ENCODE measurements at regions not wholly inside any gene's neighbourhood (a gene's known extent, or its start where the extent isn't known, plus 50 kb on each side); places are given as distances from the start of the nearest gene placed in this dataset.

- CTCF ChIA-PET (ENCODE audit: low intra/inter-chr PET ratio): no interaction called here
- no peak for FAIRE-seq
These were observed 456.7 kb downstream of the AEBP2 start for GRCh38 chr12:19896041-19896440.

More at GRCh38 chr12:19896041-19896440, 456.7 kb downstream of the AEBP2 start:
- Histone ChIP-seq H3K4me1 (replicated peaks in 1 of 2; ENCODE audit: control insufficient read depth in 2 of 2, insufficient read depth in 2 of 2, low read length in 2 of 2) (no peaks in the 10 kb centered on the region), H3K27ac (ENCODE audit: extremely low read depth, low read depth, low read length) (no peak overlapping the region), H3K4me3 (no peak overlapping the region), H3K36me3 (ENCODE audit: control insufficient read depth, insufficient read depth, low read length) (no peaks in the 10 kb centered on the region), H2AFZ (ENCODE audit: low read depth, low read length) (no peak overlapping the region), H3K79me2 (ENCODE audit: control insufficient read depth, insufficient read depth, low read length) (no peaks in the 10 kb centered on the region), H3K4me2 (ENCODE audit: insufficient read depth, low read length) (no peak overlapping the region), H3K27me3 (ENCODE audit: control insufficient read depth in 2 of 2, insufficient read depth in 2 of 2, low read length in 2 of 2) (no peaks in the 10 kb centered on the region), H4K20me1 (replicated peaks; ENCODE audit: control insufficient read depth, insufficient read depth, low read length) (no peaks in the 10 kb centered on the region), H3K9me3 (replicated peaks; ENCODE audit: control insufficient read depth, insufficient read depth, low read depth, low read length) (no peaks in the 10 kb centered on the region), H3K9me1 (ENCODE audit: control insufficient read depth, insufficient read depth, low read length) (no peaks in the 10 kb centered on the region), H3K9ac (ENCODE audit: insufficient read depth in 1 of 2, low read depth in 2 of 2, low read length in 2 of 2) (no peak overlapping the region)
- intact Hi-C loops (cut with micrococcal nuclease): no loop called here
- TF ChIP-seq RBM17 (IDR thresholded peaks at IDR 0.05; ENCODE audit: borderline replicate concordance, low read depth, low read length) (no peak), U2AF2 (optimal IDR thresholded peaks at IDR 0.05; ENCODE audit: low read depth, low read length) (no peak), SPI1 (IDR thresholded peaks at IDR 0.05; ENCODE audit: borderline replicate concordance, low read depth, low read length) (no peak), ZBTB49 (CRISPR knock-in tag; IDR thresholded peaks at IDR 0.05; ENCODE audit: borderline replicate concordance) (no peak), MTA3 (IDR thresholded peaks at IDR 0.05; ENCODE audit: borderline replicate concordance) (no peak), EWSR1 (IDR thresholded peaks at IDR 0.05; ENCODE audit: borderline replicate concordance, low read depth, partially characterized antibody) (no peak)
- TF ChIP-seq, protein P1, sequence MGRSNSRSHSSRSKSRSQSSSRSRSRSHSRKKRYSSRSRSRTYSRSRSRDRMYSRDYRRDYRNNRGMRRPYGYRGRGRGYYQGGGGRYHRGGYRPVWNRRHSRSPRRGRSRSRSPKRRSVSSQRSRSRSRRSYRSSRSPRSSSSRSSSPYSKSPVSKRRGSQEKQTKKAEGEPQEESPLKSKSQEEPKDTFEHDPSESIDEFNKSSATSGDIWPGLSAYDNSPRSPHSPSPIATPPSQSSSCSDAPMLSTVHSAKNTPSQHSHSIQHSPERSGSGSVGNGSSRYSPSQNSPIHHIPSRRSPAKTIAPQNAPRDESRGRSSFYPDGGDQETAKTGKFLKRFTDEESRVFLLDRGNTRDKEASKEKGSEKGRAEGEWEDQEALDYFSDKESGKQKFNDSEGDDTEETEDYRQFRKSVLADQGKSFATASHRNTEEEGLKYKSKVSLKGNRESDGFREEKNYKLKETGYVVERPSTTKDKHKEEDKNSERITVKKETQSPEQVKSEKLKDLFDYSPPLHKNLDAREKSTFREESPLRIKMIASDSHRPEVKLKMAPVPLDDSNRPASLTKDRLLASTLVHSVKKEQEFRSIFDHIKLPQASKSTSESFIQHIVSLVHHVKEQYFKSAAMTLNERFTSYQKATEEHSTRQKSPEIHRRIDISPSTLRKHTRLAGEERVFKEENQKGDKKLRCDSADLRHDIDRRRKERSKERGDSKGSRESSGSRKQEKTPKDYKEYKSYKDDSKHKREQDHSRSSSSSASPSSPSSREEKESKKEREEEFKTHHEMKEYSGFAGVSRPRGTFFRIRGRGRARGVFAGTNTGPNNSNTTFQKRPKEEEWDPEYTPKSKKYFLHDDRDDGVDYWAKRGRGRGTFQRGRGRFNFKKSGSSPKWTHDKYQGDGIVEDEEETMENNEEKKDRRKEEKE (IDR thresholded peaks at IDR 0.05; ENCODE audit: borderline replicate concordance in 1 of 2, control insufficient read depth in 1 of 2, low read depth in 2 of 2, low read length in 1 of 2): no peak
- BruUV-seq (replicated peaks): no TSS peak
- no peak for DNase-seq (ENCODE audit: extremely low read depth in 1 of 4, low spot score in 3 of 4)
- POLR2A ChIA-PET: no interaction called here
- WGBS (ENCODE audit: insufficient coverage, low coverage, missing lambda C conversion rate): 0% methylated on average over 1 of the region's 1 CpG
- no peak for ATAC-seq
- in situ Hi-C loops (cut with MboI): no loop called here

All from K562 (cell line).